ENCODE measurements at regions not wholly inside any gene's neighbourhood (a gene's known extent, or its start where the extent isn't known, plus 50 kb on each side); places are given as distances from the start of the nearest gene placed in this dataset.

DNA sequence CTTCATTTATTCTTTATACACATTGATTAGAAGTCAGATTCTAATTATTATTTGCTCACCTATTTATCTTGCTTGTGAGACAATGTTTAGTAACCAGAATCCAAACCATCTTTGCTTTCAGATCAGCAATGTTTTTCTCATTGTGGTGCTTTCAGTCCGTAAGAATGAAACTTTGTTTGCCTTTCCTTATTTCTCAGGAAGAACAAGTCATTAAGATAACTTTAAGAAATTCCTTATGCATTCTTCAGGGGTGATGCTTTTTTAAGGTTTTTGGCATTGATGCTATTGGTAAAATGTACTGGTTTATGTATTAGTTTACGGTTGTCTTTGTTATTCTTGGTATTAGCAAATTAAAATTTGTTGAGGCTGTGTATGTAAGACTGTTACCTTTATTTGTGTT lies 120.8 kb upstream of the POU1F1 start (continued):
- TF ChIP-seq, protein P1, sequence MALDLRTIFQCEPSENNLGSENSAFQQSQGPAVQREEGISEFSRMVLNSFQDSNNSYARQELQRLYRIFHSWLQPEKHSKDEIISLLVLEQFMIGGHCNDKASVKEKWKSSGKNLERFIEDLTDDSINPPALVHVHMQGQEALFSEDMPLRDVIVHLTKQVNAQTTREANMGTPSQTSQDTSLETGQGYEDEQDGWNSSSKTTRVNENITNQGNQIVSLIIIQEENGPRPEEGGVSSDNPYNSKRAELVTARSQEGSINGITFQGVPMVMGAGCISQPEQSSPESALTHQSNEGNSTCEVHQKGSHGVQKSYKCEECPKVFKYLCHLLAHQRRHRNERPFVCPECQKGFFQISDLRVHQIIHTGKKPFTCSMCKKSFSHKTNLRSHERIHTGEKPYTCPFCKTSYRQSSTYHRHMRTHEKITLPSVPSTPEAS (tag by site-specific recombination; IDR thresholded peaks at IDR 0.05) = no peak

DNA sequence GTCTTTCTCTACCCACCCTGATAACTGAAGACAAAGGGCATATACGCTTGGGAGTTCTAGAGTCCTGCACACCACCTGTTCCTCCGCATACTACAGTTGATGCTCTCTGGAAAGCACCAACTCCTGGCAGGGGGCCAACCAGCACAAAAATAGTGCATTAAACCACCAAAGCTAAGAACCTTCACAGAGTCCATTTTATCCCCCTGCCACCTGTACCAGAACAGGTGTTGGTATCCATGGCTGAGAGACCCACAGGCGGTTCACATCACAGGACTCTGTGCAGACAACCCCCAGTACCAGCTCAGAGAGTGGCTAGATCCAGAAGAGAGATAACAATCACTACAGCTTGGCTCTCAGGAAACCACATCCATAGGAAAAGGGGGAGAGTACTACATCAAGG lies 114.4 kb upstream of the POU1F1 start:
- no peaks in the 10 kb centered on the region for H3K9me3 ChIP-seq (ENCODE audit: control insufficient read depth, insufficient read depth, low read depth, low read length)
- no peaks in the 10 kb centered on the region for H3K4me1 ChIP-seq (ENCODE audit: control insufficient read depth, insufficient read depth, low read length)
- no peak for TF ChIP-seq ZNF138 (tag by site-specific recombination; IDR thresholded peaks at IDR 0.05; ENCODE audit: borderline replicate concordance)
- TF ChIP-seq OVOL3 (tag by site-specific recombination; IDR thresholded peaks at IDR 0.05) = no peak
- no peak for TF ChIP-seq ZNF112 (tag by site-specific recombination; IDR thresholded peaks at IDR 0.05)
- no peak for TF ChIP-seq ZNF19 (tag by site-specific recombination; IDR thresholded peaks at IDR 0.05; ENCODE audit: low read depth)
- TF ChIP-seq, protein P2, sequence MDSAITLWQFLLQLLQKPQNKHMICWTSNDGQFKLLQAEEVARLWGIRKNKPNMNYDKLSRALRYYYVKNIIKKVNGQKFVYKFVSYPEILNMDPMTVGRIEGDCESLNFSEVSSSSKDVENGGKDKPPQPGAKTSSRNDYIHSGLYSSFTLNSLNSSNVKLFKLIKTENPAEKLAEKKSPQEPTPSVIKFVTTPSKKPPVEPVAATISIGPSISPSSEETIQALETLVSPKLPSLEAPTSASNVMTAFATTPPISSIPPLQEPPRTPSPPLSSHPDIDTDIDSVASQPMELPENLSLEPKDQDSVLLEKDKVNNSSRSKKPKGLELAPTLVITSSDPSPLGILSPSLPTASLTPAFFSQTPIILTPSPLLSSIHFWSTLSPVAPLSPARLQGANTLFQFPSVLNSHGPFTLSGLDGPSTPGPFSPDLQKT (IDR thresholded peaks at IDR 0.05; ENCODE audit: borderline replicate concordance, low read depth, low read length) = no peak
- TF ChIP-seq, protein P3, sequence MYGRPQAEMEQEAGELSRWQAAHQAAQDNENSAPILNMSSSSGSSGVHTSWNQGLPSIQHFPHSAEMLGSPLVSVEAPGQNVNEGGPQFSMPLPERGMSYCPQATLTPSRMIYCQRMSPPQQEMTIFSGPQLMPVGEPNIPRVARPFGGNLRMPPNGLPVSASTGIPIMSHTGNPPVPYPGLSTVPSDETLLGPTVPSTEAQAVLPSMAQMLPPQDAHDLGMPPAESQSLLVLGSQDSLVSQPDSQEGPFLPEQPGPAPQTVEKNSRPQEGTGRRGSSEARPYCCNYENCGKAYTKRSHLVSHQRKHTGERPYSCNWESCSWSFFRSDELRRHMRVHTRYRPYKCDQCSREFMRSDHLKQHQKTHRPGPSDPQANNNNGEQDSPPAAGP (tag by site-specific recombination; IDR thresholded peaks at IDR 0.05) = no peak
- TF ChIP-seq ZNF37A (tag by site-specific recombination; IDR thresholded peaks at IDR 0.05) = no peak
- TF ChIP-seq ZNF426 (tag by site-specific recombination; IDR thresholded peaks at IDR 0.05) = no peak
- no peak for TF ChIP-seq ZNF366 (tag by site-specific recombination; conservative IDR thresholded peaks at IDR 0.05)
- no peak for TF ChIP-seq ZNF140 (tag by site-specific recombination; IDR thresholded peaks at IDR 0.05)
- TF ChIP-seq ZNF660 (tag by site-specific recombination; IDR thresholded peaks at IDR 0.05) = no peak
- TF ChIP-seq ZSCAN16 (tag by site-specific recombination; IDR thresholded peaks at IDR 0.05) = no peak
- TF ChIP-seq ZNF596 (tag by site-specific recombination; IDR thresholded peaks at IDR 0.05) = no peak
- no peak for TF ChIP-seq ZNF48 (tag by site-specific recombination; IDR thresholded peaks at IDR 0.05)
- no peak for TF ChIP-seq ZNF391 (tag by site-specific recombination; IDR thresholded peaks at IDR 0.05; ENCODE audit: borderline replicate concordance, low read depth)
- TF ChIP-seq, protein P4, sequence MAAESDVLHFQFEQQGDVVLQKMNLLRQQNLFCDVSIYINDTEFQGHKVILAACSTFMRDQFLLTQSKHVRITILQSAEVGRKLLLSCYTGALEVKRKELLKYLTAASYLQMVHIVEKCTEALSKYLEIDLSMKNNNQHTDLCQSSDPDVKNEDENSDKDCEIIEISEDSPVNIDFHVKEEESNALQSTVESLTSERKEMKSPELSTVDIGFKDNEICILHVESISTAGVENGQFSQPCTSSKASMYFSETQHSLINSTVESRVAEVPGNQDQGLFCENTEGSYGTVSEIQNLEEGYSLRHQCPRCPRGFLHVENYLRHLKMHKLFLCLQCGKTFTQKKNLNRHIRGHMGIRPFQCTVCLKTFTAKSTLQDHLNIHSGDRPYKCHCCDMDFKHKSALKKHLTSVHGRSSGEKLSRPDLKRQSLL (tag by site-specific recombination; IDR thresholded peaks at IDR 0.05) = no peak
- no peak overlapping the region for H3K27ac ChIP-seq (ENCODE audit: extremely low read depth, low read depth, low read length)
- POLR2A ChIA-PET = no interaction called here
- no peaks in the 10 kb centered on the region for H3K36me3 ChIP-seq (ENCODE audit: control insufficient read depth in 2 of 2, insufficient read depth in 1 of 2, low read length in 2 of 2)
- CTCF ChIA-PET = interaction anchor here (0.7 kb wide), 1 partner anchor 11 kb away, joined by 3 read pairs; no protein-coding TSS in a partner anchor
- H3K4me3 ChIP-seq (ENCODE audit: low read depth, low read length) = no peak overlapping the region

DNA sequence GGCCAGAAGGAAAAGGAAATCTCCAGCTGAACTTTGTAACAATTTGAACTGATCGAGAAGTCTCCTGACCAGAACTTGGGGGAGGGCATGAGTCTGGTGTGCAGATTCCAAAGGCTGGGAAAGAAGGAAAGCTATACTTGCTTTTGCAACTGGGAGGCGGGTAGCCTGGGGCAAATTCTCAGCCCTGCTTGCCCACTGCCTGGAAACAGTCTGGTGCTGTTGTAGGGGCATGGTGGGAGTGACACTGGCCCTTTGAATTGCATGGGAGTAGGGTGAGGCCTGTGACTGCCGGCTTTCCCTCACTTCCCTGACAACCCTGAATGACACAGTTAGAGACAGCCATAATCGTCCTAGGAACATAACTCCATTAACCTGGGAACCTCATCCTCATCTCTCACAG lies 114.0 kb upstream of the POU1F1 start:
- Histone ChIP-seq H3K4me1 (ENCODE audit: control insufficient read depth, insufficient read depth, low read length) (no peaks in the 10 kb centered on the region), H3K27ac (ENCODE audit: extremely low read depth, low read depth, low read length) (no peak overlapping the region), H3K9me3 (ENCODE audit: control insufficient read depth, insufficient read depth, low read depth, low read length) (no peaks in the 10 kb centered on the region), H3K4me3 (ENCODE audit: low read depth, low read length) (no peak overlapping the region), H3K36me3 (ENCODE audit: control insufficient read depth in 2 of 2, insufficient read depth in 1 of 2, low read length in 2 of 2) (no peaks in the 10 kb centered on the region)
- POLR2A ChIA-PET = no interaction called here
- CTCF ChIA-PET = no interaction called here
- no peak for TF ChIP-seq ZIC2 (tag by site-specific recombination; IDR thresholded peaks at IDR 0.05)
- TF ChIP-seq, protein P5, sequence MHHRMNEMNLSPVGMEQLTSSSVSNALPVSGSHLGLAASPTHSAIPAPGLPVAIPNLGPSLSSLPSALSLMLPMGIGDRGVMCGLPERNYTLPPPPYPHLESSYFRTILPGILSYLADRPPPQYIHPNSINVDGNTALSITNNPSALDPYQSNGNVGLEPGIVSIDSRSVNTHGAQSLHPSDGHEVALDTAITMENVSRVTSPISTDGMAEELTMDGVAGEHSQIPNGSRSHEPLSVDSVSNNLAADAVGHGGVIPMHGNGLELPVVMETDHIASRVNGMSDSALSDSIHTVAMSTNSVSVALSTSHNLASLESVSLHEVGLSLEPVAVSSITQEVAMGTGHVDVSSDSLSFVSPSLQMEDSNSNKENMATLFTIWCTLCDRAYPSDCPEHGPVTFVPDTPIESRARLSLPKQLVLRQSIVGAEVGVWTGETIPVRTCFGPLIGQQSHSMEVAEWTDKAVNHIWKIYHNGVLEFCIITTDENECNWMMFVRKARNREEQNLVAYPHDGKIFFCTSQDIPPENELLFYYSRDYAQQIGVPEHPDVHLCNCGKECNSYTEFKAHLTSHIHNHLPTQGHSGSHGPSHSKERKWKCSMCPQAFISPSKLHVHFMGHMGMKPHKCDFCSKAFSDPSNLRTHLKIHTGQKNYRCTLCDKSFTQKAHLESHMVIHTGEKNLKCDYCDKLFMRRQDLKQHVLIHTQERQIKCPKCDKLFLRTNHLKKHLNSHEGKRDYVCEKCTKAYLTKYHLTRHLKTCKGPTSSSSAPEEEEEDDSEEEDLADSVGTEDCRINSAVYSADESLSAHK (tag by site-specific recombination; IDR thresholded peaks at IDR 0.05) = no peak
- TF ChIP-seq, protein P6, sequence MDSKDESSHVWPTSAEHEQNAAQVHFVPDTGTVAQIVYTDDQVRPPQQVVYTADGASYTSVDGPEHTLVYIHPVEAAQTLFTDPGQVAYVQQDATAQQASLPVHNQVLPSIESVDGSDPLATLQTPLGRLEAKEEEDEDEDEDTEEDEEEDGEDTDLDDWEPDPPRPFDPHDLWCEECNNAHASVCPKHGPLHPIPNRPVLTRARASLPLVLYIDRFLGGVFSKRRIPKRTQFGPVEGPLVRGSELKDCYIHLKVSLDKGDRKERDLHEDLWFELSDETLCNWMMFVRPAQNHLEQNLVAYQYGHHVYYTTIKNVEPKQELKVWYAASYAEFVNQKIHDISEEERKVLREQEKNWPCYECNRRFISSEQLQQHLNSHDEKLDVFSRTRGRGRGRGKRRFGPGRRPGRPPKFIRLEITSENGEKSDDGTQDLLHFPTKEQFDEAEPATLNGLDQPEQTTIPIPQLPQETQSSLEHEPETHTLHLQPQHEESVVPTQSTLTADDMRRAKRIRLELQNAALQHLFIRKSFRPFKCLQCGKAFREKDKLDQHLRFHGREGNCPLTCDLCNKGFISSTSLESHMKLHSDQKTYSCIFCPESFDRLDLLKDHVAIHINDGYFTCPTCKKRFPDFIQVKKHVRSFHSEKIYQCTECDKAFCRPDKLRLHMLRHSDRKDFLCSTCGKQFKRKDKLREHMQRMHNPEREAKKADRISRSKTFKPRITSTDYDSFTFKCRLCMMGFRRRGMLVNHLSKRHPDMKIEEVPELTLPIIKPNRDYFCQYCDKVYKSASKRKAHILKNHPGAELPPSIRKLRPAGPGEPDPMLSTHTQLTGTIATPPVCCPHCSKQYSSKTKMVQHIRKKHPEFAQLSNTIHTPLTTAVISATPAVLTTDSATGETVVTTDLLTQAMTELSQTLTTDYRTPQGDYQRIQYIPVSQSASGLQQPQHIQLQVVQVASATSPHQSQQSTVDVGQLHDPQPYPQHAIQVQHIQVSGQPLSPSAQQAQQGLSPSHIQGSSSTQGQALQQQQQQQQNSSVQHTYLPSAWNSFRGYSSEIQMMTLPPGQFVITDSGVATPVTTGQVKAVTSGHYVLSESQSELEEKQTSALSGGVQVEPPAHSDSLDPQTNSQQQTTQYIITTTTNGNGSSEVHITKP (tag by site-specific recombination; IDR thresholded peaks at IDR 0.05) = no peak
- TF ChIP-seq, protein P7, sequence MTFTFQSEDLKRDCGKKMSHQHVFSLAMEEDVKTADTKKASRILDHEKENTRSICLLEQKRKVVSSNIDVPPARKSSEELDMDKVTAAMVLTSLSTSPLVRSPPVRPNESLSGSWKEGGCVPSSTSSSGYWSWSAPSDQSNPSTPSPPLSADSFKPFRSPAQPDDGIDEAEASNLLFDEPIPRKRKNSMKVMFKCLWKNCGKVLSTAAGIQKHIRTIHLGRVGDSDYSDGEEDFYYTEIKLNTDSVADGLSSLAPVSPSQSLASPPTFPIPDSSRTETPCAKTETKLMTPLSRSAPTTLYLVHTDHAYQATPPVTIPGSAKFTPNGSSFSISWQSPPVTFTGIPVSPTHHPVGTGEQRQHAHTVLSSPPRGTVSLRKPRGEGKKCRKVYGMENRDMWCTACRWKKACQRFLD (tag by site-specific recombination; IDR thresholded peaks at IDR 0.05) = no peak
- TF ChIP-seq ZNF433 (tag by site-specific recombination; IDR thresholded peaks at IDR 0.05; ENCODE audit: low read depth) = no peak
- no peak for TF ChIP-seq SETDB1 (IDR thresholded peaks at IDR 0.05; ENCODE audit: insufficient read length, low read length)

All from HEK293 (cell line).